ENCODE measurements at regions not wholly inside any gene's neighbourhood (a gene's known extent, or its start where the extent isn't known, plus 50 kb on each side); places are given as distances from the start of the nearest gene placed in this dataset.

DNA sequence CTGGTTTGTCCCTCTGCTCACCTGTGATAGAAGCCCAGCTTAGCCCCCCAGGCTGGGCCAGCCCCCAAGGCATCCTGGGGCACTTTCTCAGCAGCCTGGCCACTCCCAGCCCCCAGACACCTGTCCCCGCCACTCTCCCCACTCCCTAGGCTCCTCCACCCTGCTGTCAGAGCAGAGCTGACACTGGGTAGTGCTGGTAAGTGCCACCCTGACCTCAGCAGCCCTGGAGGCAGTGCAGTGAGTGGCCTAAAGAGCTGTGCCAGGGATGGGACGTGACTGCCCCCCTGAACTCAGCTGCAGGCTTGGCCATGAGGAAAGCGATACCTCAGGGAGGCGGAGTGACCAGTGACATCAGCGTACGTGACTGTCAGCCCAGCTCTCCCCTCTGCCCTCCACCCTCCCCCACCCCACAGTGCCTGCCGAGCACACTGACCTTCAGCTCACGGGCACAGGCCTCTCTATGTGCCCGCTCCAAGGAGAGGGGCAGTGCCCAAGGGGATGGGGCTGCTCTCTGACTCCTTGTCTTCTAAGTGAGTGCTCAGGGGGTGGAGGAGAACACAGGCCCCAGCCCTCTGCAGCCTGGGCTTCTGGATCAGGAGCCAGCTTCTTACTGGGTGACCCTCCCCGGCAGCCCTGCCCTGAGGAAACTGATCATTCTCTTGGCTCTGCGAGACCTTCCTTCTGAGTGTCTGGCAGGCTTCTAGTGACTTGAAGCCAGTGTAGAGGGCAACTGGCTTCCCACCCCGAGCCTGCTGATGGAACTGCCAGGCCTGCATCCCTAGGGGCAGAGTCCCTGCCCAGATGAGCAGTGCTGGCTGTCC lies 172.7 kb downstream of the MRPL14 start:
- H3K4me3 ChIP-seq (replicated peaks; ENCODE audit: insufficient read depth, low read length) = no peak overlapping the region
- TF ChIP-seq CTCF (IDR thresholded peaks at IDR 0.05; ENCODE audit: insufficient read depth, low read length) (no peak), POLR2AphosphoS5 (IDR thresholded peaks at IDR 0.05; ENCODE audit: low read depth) (no peak), GABPA (IDR thresholded peaks at IDR 0.05; ENCODE audit: low read depth) (no peak), REST (IDR thresholded peaks at IDR 0.05; ENCODE audit: insufficient replicate concordance, low read depth) (no peak), SPI1 (IDR thresholded peaks at IDR 0.05; ENCODE audit: borderline replicate concordance, low read depth) (no peak)
- no peak for DNase-seq (ENCODE audit: low read depth in 1 of 2, low spot score in 1 of 2)
- no peak overlapping the region for H3K27ac ChIP-seq (replicated peaks)
- H3K27me3 ChIP-seq (ENCODE audit: insufficient read depth, poor library complexity, severe bottlenecking) = no peaks in the 10 kb centered on the region

DNA sequence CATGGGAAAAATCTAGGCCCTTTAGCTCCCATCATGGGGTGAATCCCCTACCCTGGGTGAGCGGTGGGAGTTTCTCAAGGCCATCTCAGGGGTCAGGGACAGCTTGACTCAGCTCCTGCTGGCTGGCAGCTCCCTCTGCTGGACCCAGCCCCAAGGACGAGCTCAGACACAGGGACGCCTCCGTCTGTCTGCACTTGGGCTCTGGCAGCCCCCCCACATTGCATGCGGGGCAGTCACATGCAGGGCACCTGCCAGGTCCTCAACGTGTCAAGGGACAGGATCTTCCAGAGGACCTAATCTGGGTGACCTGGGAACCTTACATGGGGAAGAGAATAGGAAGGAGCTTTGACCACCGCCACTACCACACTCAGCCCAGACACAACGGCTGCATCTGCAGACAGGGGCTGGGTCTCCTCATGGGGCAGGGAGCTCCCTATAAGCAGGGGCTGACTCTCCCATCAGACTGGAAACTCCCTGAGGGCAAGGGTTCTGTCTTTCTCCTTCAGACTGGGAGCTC lies 173.4 kb downstream of the MRPL14 start:
- TF ChIP-seq GABPA (IDR thresholded peaks at IDR 0.05; ENCODE audit: low read depth) (no peak), CTCF (IDR thresholded peaks at IDR 0.05; ENCODE audit: insufficient read depth, low read length) (no peak), SPI1 (IDR thresholded peaks at IDR 0.05; ENCODE audit: borderline replicate concordance, low read depth) (no peak), POLR2AphosphoS5 (IDR thresholded peaks at IDR 0.05; ENCODE audit: low read depth) (no peak), REST (IDR thresholded peaks at IDR 0.05; ENCODE audit: insufficient replicate concordance, low read depth) (no peak)
- no peak for DNase-seq (ENCODE audit: low read depth in 1 of 2, low spot score in 1 of 2)
- Histone ChIP-seq H3K4me3 (replicated peaks; ENCODE audit: insufficient read depth, low read length) (no peak overlapping the region), H3K27me3 (ENCODE audit: insufficient read depth, poor library complexity, severe bottlenecking) (no peaks in the 10 kb centered on the region), H3K27ac (replicated peaks) (no peak overlapping the region)

- H3K27ac ChIP-seq (replicated peaks) = no peak overlapping the region
- DNase-seq (ENCODE audit: low read depth in 1 of 2, low spot score in 1 of 2) = peak in 1 of 2 experiments; percentile 52
- no peaks in the 10 kb centered on the region for H3K27me3 ChIP-seq (ENCODE audit: insufficient read depth, poor library complexity, severe bottlenecking)
- TF ChIP-seq SPI1 (IDR thresholded peaks at IDR 0.05; ENCODE audit: borderline replicate concordance, low read depth) (peak; percentile 82), CTCF (IDR thresholded peaks at IDR 0.05; ENCODE audit: insufficient read depth, low read length) (no peak)
- no peak overlapping the region for H3K4me3 ChIP-seq (replicated peaks; ENCODE audit: insufficient read depth, low read length)
These were observed 174.0 kb downstream of the MRPL14 start for GRCh38 chr6:43953256-43953655.
